CD14-positive monocyte (primary cell): ENCODE measurements at regions not wholly inside any gene's neighbourhood (a gene's known extent, or its start where the extent isn't known, plus 50 kb on each side); places are given as distances from the start of the nearest gene placed in this dataset.

Source experiments
- DNase-seq, 3 donors: peaks; one replicate each; pipeline ENCODE4 v3.0.0-alpha.2; 2011 to 2022
- H2AFZ ChIP-seq: 2 replicates; pipeline ENCODE4 v1.6.0; 2012; ENCODE audit warnings: mild to moderate bottlenecking, low read depth, low read length, inconsistent platforms; ENCODE audit not compliant: insufficient read depth, poor library complexity, severe bottlenecking
- H3K27ac ChIP-seq, 2 donors: 1 replicate in 1 of 2; 2 replicates in 1 of 2; pipeline ENCODE4 v1.5.1; 2012 to 2013; ENCODE audit warnings: low read length in 2 of 2, control low read depth in 1 of 2, inconsistent platforms in 1 of 2, low read depth in 1 of 2, mild to moderate bottlenecking in 1 of 2
- H3K27me3 ChIP-seq, 2 donors: one replicate each; pipeline versions ENCODE4 v1.6.0 to v1.6.1; 2011 to 2013; ENCODE audit warnings: low read length in 2 of 2; ENCODE audit not compliant: control insufficient read depth in 2 of 2, insufficient read depth in 2 of 2
- H3K36me3 ChIP-seq, 2 donors: replicated peaks in 1 of 2; 1 replicate in 1 of 2; 2 replicates in 1 of 2; pipeline versions ENCODE4 v1.5.1 to v1.6.1; 2012 to 2013; ENCODE audit warnings: low read length in 2 of 2, control low read depth in 1 of 2, inconsistent platforms in 1 of 2, mild to moderate bottlenecking in 1 of 2; ENCODE audit not compliant: insufficient read depth in 2 of 2, control insufficient read depth in 1 of 2
- H3K4me1 ChIP-seq, 2 donors: 1 replicate in 1 of 2; 2 replicates in 1 of 2; pipeline versions ENCODE4 v1.5.1 to v1.6.1; 2012 to 2013; ENCODE audit warnings: low read length in 2 of 2, control low read depth in 1 of 2, inconsistent platforms in 1 of 2, mild to moderate bottlenecking in 1 of 2, moderate library complexity in 1 of 2; ENCODE audit not compliant: insufficient read depth in 2 of 2, control insufficient read depth in 1 of 2
- H3K4me2 ChIP-seq: replicated peaks from 2 replicates; pipeline ENCODE3; 2012; ENCODE audit warnings: low read length, moderate library complexity, mild to moderate bottlenecking; ENCODE audit not compliant: poor library complexity, severe bottlenecking; ENCODE audit errors: extremely low read depth
- H3K4me3 ChIP-seq, 3 experiments: fragments of 200-600 bp in 1 of 3; sonication (generic) in 1 of 3; replicated peaks in 1 of 3; 1 replicate in 2 of 3; 2 replicates in 1 of 3; pipeline ENCODE4 v1.5.1; 2011 to 2013; ENCODE audit warnings: low read length in 3 of 3, mild to moderate bottlenecking in 3 of 3, control low read depth in 2 of 3, low read depth in 2 of 3, inconsistent platforms in 1 of 3, moderate library complexity in 1 of 3
- H3K79me2 ChIP-seq: 2 replicates; pipeline ENCODE4 v1.6.0; 2012; ENCODE audit warnings: mild to moderate bottlenecking, control low read depth, inconsistent platforms, low read length, moderate library complexity; ENCODE audit not compliant: insufficient read depth
- H3K9ac ChIP-seq: 2 replicates; pipeline ENCODE4 v1.6.0; 2017; ENCODE audit warnings: low read length, mild to moderate bottlenecking; ENCODE audit not compliant: insufficient read depth, poor library complexity, severe bottlenecking
- H3K9me3 ChIP-seq, 2 donors: replicated peaks in 1 of 2; 1 replicate in 1 of 2; 2 replicates in 1 of 2; pipeline versions ENCODE4 v1.5.1 to v1.6.1; 2012 to 2013; ENCODE audit warnings: low read length in 2 of 2, control low read depth in 1 of 2; ENCODE audit not compliant: control insufficient read depth in 1 of 2, insufficient read depth in 1 of 2
- H4K20me1 ChIP-seq: 2 replicates; pipeline ENCODE4 v1.6.0; 2012; ENCODE audit warnings: mild to moderate bottlenecking, low read length, control low read depth, moderate library complexity; ENCODE audit not compliant: insufficient read depth
- H3K27ac Mint-ChIP-seq, 7 donors: one replicate each; pipeline ENCODE4 v1.8.0; 2020; ENCODE audit warnings: mild to moderate bottlenecking in 7 of 7, mixed read lengths in 7 of 7, moderate library complexity in 6 of 7, inconsistent platforms in 2 of 7
- H3K27me3 Mint-ChIP-seq, 3 donors: one replicate each; pipeline ENCODE4 v1.8.0; 2021 to 2022; ENCODE audit warnings: low read depth in 3 of 3, mild to moderate bottlenecking in 3 of 3, mixed read lengths in 3 of 3, moderate library complexity in 3 of 3, inconsistent platforms in 1 of 3
- H3K36me3 Mint-ChIP-seq, 2 donors: one replicate each; pipeline ENCODE4 v1.8.0; 2020; ENCODE audit warnings: mixed read lengths in 2 of 2, inconsistent platforms in 1 of 2, mild to moderate bottlenecking in 1 of 2
- H3K4me1 Mint-ChIP-seq: one replicate; pipeline ENCODE4 v1.8.0; 2020; ENCODE audit warnings: mild to moderate bottlenecking, mixed read lengths
- H3K4me3 Mint-ChIP-seq, 2 donors: one replicate each; pipeline ENCODE4 v1.8.0; 2020; ENCODE audit warnings: mild to moderate bottlenecking in 2 of 2, mixed read lengths in 2 of 2, moderate library complexity in 1 of 2
- H3K9me3 Mint-ChIP-seq, 7 donors: one replicate each; pipeline ENCODE4 v1.8.0; 2020 to 2022; ENCODE audit warnings: mixed read lengths in 7 of 7, mild to moderate bottlenecking in 6 of 7, moderate library complexity in 6 of 7, inconsistent platforms in 2 of 7
- CTCF ChIP-seq: fragments of 200-600 bp; IDR thresholded peaks from one replicate; pipeline ENCODE4 v1.8.0; 2022; ENCODE audit warnings: antibody characterized with exemption, mild to moderate bottlenecking
- WGBS: methylation state at CpG from one replicate; pipeline ENCODE4 v1.1.5; 2013; ENCODE audit warnings: missing lambda C conversion rate; ENCODE audit not compliant: insufficient coverage; 5-methylcytosine and 5-hydroxymethylcytosine counted together
- intact Hi-C, 2 donors: fragments of 100-400 bp; cut with micrococcal nuclease; formaldehyde crosslinking; loops; one replicate each; pipeline versions ENCODE4 v1.15.0 to v1.15.1; 2023

- no peak for TF ChIP-seq CTCF
- peaks cover 0 to 4% of the 10 kb centered on the region in 2 donors for H3K9me3 ChIP-seq
- Mint-ChIP-seq H3K4me1 (no peaks in the 10 kb centered on the region), H3K27ac (no peak overlapping the region), H3K27me3 (peaks cover 0 to 1% (median 0%) of the 10 kb centered on the region in 3 donors), H3K4me3 (no peak overlapping the region), H3K36me3 (no peaks in the 10 kb centered on the region), H3K9me3 (peaks cover 0 to 3% (median 0%) of the 10 kb centered on the region in 7 donors)
- H3K4me3 ChIP-seq: no peak overlapping the region
- DNase-seq: no peak
- no peak overlapping the region for H3K27ac ChIP-seq
- H2AFZ ChIP-seq: no peak overlapping the region
- WGBS: no CpG with 5 or more reads among the region's 1 CpG
- H4K20me1 ChIP-seq: no peaks in the 10 kb centered on the region
- no peaks in the 10 kb centered on the region for H3K4me1 ChIP-seq
- H3K36me3 ChIP-seq: no peaks in the 10 kb centered on the region
- H3K27me3 ChIP-seq: no peaks in the 10 kb centered on the region
- no peak overlapping the region for H3K9ac ChIP-seq
- no peak overlapping the region for H3K4me2 ChIP-seq
- H3K79me2 ChIP-seq: no peaks in the 10 kb centered on the region
- intact Hi-C loops: no loop called here
Measured at GRCh38 chr4:175263537-175263936, 345.4 kb downstream of the ADAM29 start.

- no peaks in the 10 kb centered on the region for H3K4me1 Mint-ChIP-seq
- H3K4me1 ChIP-seq: no peaks in the 10 kb centered on the region
- no peak overlapping the region for H3K4me2 ChIP-seq
- H3K27me3 ChIP-seq: no peaks in the 10 kb centered on the region
- no peaks in the 10 kb centered on the region for H3K36me3 ChIP-seq
- H3K27ac ChIP-seq: no peak overlapping the region
- no peak for DNase-seq
- no peak overlapping the region for H3K9ac ChIP-seq
- H3K79me2 ChIP-seq: no peaks in the 10 kb centered on the region
- H3K4me3 Mint-ChIP-seq: no peak overlapping the region
- TF ChIP-seq CTCF: no peak
- H3K4me3 ChIP-seq: no peak overlapping the region
- H4K20me1 ChIP-seq: no peaks in the 10 kb centered on the region
- intact Hi-C loops: no loop called here
- H3K9me3 Mint-ChIP-seq: no peaks in the 10 kb centered on the region
- no peaks in the 10 kb centered on the region for H3K9me3 ChIP-seq
- H3K27me3 Mint-ChIP-seq: no peaks in the 10 kb centered on the region
- WGBS: no CpG with 5 or more reads among the region's 2 CpGs
- no peak overlapping the region for H3K27ac Mint-ChIP-seq
- H3K36me3 Mint-ChIP-seq: no peaks in the 10 kb centered on the region
- H2AFZ ChIP-seq: no peak overlapping the region
Measured at GRCh38 chr4:175271010-175271630, 353.0 kb downstream of the ADAM29 start.
